PC-3 (cell line): ENCODE measurements at regions not wholly inside any gene's neighbourhood (a gene's known extent, or its start where the extent isn't known, plus 50 kb on each side); places are given as distances from the start of the nearest gene placed in this dataset.

Source experiments
- ATAC-seq: fragments of 200-7000 bp; cut with Tn5 transposase; 2 replicates; pipeline ENCODE4 v1.9.1; 2020; ENCODE audit warnings: mild to moderate bottlenecking, moderate library complexity
- BruUV-seq: library from RNA; stranded (reverse); fragments of 400-500 nt; replicated peaks from 2 replicates; lab custom pipeline; 2021; lab: Mats Ljungman, UMichigan
- CTCF ChIA-PET: fragments of 300-600 bp; sonication (Branson Sonifier 250); formaldehyde crosslinking; loops from one replicate; lab custom pipeline; 2022; ENCODE audit warnings: antibody characterized with exemption; lab: Charles Lee
- POLR2A ChIA-PET: fragments of 300-600 bp; sonication (Branson Sonifier 250); formaldehyde crosslinking; loops from one replicate; lab custom pipeline; 2022; ENCODE audit warnings: antibody characterized with exemption; ENCODE audit not compliant: unreplicated experiment; lab: Charles Lee
- DNase-seq: peaks from one replicate; pipeline ENCODE4 v3.0.0-alpha.2; 2015
- H2AFZ ChIP-seq: fragments of 300-600 bp; sonication (generic); 2 replicates; pipeline ENCODE4 v1.6.0; 2016; ENCODE audit warnings: antibody characterized with exemption, low read length
- H3F3A ChIP-seq: fragments of 300-600 bp; sonication (generic); one replicate; pipeline ENCODE4 v1.6.0; 2017; ENCODE audit warnings: antibody characterized with exemption, low read length, control low read depth, mild to moderate bottlenecking; ENCODE audit not compliant: unreplicated experiment
- H3K27ac ChIP-seq: fragments of 300-600 bp; sonication (generic); 2 replicates; pipeline ENCODE4 v1.5.1; 2016; ENCODE audit warnings: mild to moderate bottlenecking, low read length
- H3K27me3 ChIP-seq: fragments of 300-600 bp; sonication (generic); 2 replicates; pipeline ENCODE4 v1.6.1; 2016; ENCODE audit warnings: low read length, mixed read lengths
- H3K36me3 ChIP-seq: fragments of 300-600 bp; sonication (generic); 2 replicates; pipeline ENCODE4 v1.6.1; 2016; ENCODE audit warnings: low read depth, mixed run types, low read length, mixed read lengths
- H3K4me1 ChIP-seq: fragments of 300-600 bp; sonication (generic); 2 replicates; pipeline ENCODE4 v1.5.1; 2016; ENCODE audit warnings: low read length; ENCODE audit not compliant: insufficient read depth
- H3K4me2 ChIP-seq: fragments of 300-600 bp; sonication (generic); 2 replicates; pipeline ENCODE4 v1.6.0; 2016; ENCODE audit warnings: low read length
- H3K4me3 ChIP-seq: fragments of 300-600 bp; sonication (generic); 2 replicates; pipeline ENCODE4 v1.5.1; 2016; ENCODE audit warnings: mild to moderate bottlenecking, low read length, mixed read lengths
- H3K79me2 ChIP-seq: fragments of 300-600 bp; sonication (generic); 2 replicates; pipeline ENCODE4 v1.6.1; 2017; ENCODE audit warnings: low read length, mixed read lengths
- H3K9ac ChIP-seq: fragments of 300-600 bp; sonication (generic); 2 replicates; pipeline ENCODE4 v1.6.0; 2016; ENCODE audit warnings: mild to moderate bottlenecking, low read length
- H3K9me2 ChIP-seq: fragments of 300-600 bp; sonication (generic); replicated peaks from 2 replicates; pipeline ENCODE4 v1.6.1; 2016; ENCODE audit warnings: mixed run types, low read length, mixed read lengths
- H3K9me3 ChIP-seq: fragments of 300-600 bp; sonication (generic); 2 replicates; pipeline ENCODE4 v1.6.1; 2016; ENCODE audit warnings: low read length, mixed read lengths
- H4K20me1 ChIP-seq: fragments of 300-600 bp; sonication (generic); 2 replicates; pipeline ENCODE4 v1.6.1; 2016; ENCODE audit warnings: low read length, mixed read lengths
- EZH2 ChIP-seq: fragments of 300-600 bp; sonication (generic); IDR thresholded peaks from one replicate; pipeline ENCODE4 v1.6.1; 2017; ENCODE audit warnings: antibody characterized with exemption, mild to moderate bottlenecking, low read length; ENCODE audit not compliant: unreplicated experiment
- EZH2phosphoT487 ChIP-seq: fragments of 300-600 bp; sonication (generic); IDR thresholded peaks from 2 replicates; pipeline ENCODE4 v1.6.1; 2018; ENCODE audit warnings: mild to moderate bottlenecking, antibody characterized with exemption, low read length, borderline replicate concordance
- intact Hi-C: fragments of 100-400 bp; cut with micrococcal nuclease; formaldehyde crosslinking; loops from 2 replicates; pipeline ENCODE4 v1.9.0; 2023
- TF ChIP-seq, protein P1 (sequence below): fragments of 300-600 bp; sonication (generic); conservative IDR thresholded peaks from 2 replicates; pipeline ENCODE4 v1.5.1; 2017; ENCODE audit warnings: antibody characterized with exemption, low read depth, mild to moderate bottlenecking, low read length

DNA sequence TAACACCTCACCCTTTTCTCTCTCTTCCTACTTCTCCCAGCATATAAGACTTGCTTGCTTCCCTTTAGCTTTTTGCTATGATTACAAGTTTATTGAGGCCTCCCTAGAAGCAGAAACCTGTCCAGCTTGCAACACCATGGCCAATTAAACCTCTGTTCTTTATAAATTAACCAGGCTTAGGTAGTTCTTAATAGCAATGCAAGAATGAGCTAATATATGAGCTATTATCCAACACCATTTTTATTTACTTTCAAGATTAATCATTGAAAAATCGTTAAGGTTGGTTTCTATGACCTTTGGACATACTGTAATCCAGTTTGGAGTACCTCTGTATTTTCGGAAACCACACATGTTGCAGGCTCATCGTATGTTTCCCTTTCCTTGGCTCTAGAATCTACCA is 643.1 kb downstream of the ZPLD1 start:
- H3K4me1 ChIP-seq, result no peaks in the 10 kb centered on the region
- H3K27me3 ChIP-seq, result no peaks in the 10 kb centered on the region
- H3K27ac ChIP-seq, result no peak overlapping the region
- intact Hi-C loops, result no loop called here
- no peaks in the 10 kb centered on the region for H3F3A ChIP-seq
- no peaks in the 10 kb centered on the region for H3K9me3 ChIP-seq
- no peaks in the 10 kb centered on the region for H4K20me1 ChIP-seq
- ChIA-PET POLR2A (no interaction called here), CTCF (no interaction called here)
- H3K36me3 ChIP-seq, result no peaks in the 10 kb centered on the region
- H3K9ac ChIP-seq, result no peak overlapping the region
- ATAC-seq, result no peak
- no peaks in the 10 kb centered on the region for H3K9me2 ChIP-seq
- H2AFZ ChIP-seq, result no peak overlapping the region
- no TSS peak for BruUV-seq
- H3K79me2 ChIP-seq, result no peaks in the 10 kb centered on the region
- no peak overlapping the region for H3K4me2 ChIP-seq
- TF ChIP-seq, protein P1, sequence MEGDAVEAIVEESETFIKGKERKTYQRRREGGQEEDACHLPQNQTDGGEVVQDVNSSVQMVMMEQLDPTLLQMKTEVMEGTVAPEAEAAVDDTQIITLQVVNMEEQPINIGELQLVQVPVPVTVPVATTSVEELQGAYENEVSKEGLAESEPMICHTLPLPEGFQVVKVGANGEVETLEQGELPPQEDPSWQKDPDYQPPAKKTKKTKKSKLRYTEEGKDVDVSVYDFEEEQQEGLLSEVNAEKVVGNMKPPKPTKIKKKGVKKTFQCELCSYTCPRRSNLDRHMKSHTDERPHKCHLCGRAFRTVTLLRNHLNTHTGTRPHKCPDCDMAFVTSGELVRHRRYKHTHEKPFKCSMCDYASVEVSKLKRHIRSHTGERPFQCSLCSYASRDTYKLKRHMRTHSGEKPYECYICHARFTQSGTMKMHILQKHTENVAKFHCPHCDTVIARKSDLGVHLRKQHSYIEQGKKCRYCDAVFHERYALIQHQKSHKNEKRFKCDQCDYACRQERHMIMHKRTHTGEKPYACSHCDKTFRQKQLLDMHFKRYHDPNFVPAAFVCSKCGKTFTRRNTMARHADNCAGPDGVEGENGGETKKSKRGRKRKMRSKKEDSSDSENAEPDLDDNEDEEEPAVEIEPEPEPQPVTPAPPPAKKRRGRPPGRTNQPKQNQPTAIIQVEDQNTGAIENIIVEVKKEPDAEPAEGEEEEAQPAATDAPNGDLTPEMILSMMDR, result no peak
- TF ChIP-seq EZH2phosphoT487, result no peak
- no peak for DNase-seq
- H3K4me3 ChIP-seq, result no peak overlapping the region

GRCh38 chr3:103082501-103082900 is 647.7 kb downstream of the ZPLD1 start:
- BruUV-seq, result no TSS peak
- Histone ChIP-seq H3K27me3 (no peaks in the 10 kb centered on the region), H3K9me3 (no peaks in the 10 kb centered on the region), H3K4me3 (no peak overlapping the region), H4K20me1 (no peaks in the 10 kb centered on the region), H3K79me2 (no peaks in the 10 kb centered on the region), H3K27ac (no peak overlapping the region), H3K9ac (no peak overlapping the region), H3K4me2 (no peak overlapping the region), H3K36me3 (no peaks in the 10 kb centered on the region), H3K4me1 (no peaks in the 10 kb centered on the region), H3F3A (no peaks in the 10 kb centered on the region), H2AFZ (no peak overlapping the region), H3K9me2 (no peaks in the 10 kb centered on the region)
- ChIA-PET POLR2A (no interaction called here), CTCF (no interaction called here)
- TF ChIP-seq, protein P1, result no peak
- TF ChIP-seq EZH2phosphoT487, result no peak
- no peak for TF ChIP-seq EZH2
- ATAC-seq (no peak), DNase-seq (no peak)
- intact Hi-C loops, result no loop called here

- ChIA-PET CTCF (no interaction called here), POLR2A (no interaction called here)
- H3K4me1 ChIP-seq, result no peaks in the 10 kb centered on the region
- H2AFZ ChIP-seq, result no peak overlapping the region
- no peak overlapping the region for H3K4me3 ChIP-seq
- no peaks in the 10 kb centered on the region for H3K27me3 ChIP-seq
- no peak overlapping the region for H3K9ac ChIP-seq
- no peak overlapping the region for H3K27ac ChIP-seq
- no peak for DNase-seq
- H3F3A ChIP-seq, result no peaks in the 10 kb centered on the region
- no peak for ATAC-seq
- no peaks in the 10 kb centered on the region for H3K36me3 ChIP-seq
- no peaks in the 10 kb centered on the region for H3K9me3 ChIP-seq
- H3K4me2 ChIP-seq, result no peak overlapping the region
- H4K20me1 ChIP-seq, result no peaks in the 10 kb centered on the region
- intact Hi-C loops, result no loop called here
- no peaks in the 10 kb centered on the region for H3K9me2 ChIP-seq
- BruUV-seq, result no TSS peak
- no peaks in the 10 kb centered on the region for H3K79me2 ChIP-seq
- TF ChIP-seq EZH2, result no peak
- TF ChIP-seq, protein P1, result no peak
- TF ChIP-seq EZH2phosphoT487, result no peak
Measured at GRCh38 chr3:103083848-103084631, 649.2 kb downstream of the ZPLD1 start.
